GM21825 (cell line): ENCODE measurements at regions not wholly inside any gene's neighbourhood (a gene's known extent, or its start where the extent isn't known, plus 50 kb on each side); places are given as distances from the start of the nearest gene placed in this dataset.

ENCODE experiments used
- ATAC-seq: cut with Tn5 transposase; IDR thresholded peaks from one replicate; pipeline ENCODE4 v1.9.1; 2021; ENCODE audit warnings: mild to moderate bottlenecking, moderate library complexity; ENCODE audit not compliant: unreplicated experiment

GRCh38 chrX:38856670-38857265 lies 55.5 kb downstream of the MID1IP1 start:
- ATAC-seq: no peak

- no peak for ATAC-seq
Measured at GRCh38 chrX:38857736-38858523, 56.7 kb downstream of the MID1IP1 start.

GRCh38 chrX:38859602-38860001 lies 58.3 kb downstream of the MID1IP1 start:
- ATAC-seq: no peak

GRCh38 chrX:38860106-38861013 lies 59.1 kb downstream of the MID1IP1 start:
- no peak for ATAC-seq

- no peak for ATAC-seq
Measured at GRCh38 chrX:38861489-38861888, 60.2 kb downstream of the MID1IP1 start.

- ATAC-seq: no peak
Measured at GRCh38 chrX:38862100-38862499, 60.8 kb downstream of the MID1IP1 start.

GRCh38 chrX:38864165-38864564 lies 62.9 kb downstream of the MID1IP1 start:
- ATAC-seq: no peak

- no peak for ATAC-seq
Measured at GRCh38 chrX:38868321-38868720, 67.1 kb downstream of the MID1IP1 start.

- ATAC-seq: no peak
Measured at GRCh38 chrX:38868941-38869401, 67.7 kb downstream of the MID1IP1 start.

GRCh38 chrX:38870361-38870895 lies 69.2 kb downstream of the MID1IP1 start:
- ATAC-seq: no peak

- ATAC-seq: no peak
Measured at GRCh38 chrX:38871129-38872029, 70.1 kb downstream of the MID1IP1 start.

- ATAC-seq: no peak
Measured at GRCh38 chrX:38877366-38877765, 76.1 kb downstream of the MID1IP1 start.

- no peak for ATAC-seq
Measured at GRCh38 chrX:38878641-38879340, 77.5 kb downstream of the MID1IP1 start.

GRCh38 chrX:38879631-38880220 lies 78.5 kb downstream of the MID1IP1 start:
- ATAC-seq: peak; percentile 70

GRCh38 chrX:38880296-38880854 lies 79.1 kb downstream of the MID1IP1 start:
- no peak for ATAC-seq

GRCh38 chrX:38881066-38881465 lies 79.8 kb downstream of the MID1IP1 start:
- ATAC-seq: no peak

GRCh38 chrX:38881727-38882126 lies 80.5 kb downstream of the MID1IP1 start:
- ATAC-seq: no peak

- ATAC-seq: no peak
Measured at GRCh38 chrX:38882894-38883626, 81.8 kb downstream of the MID1IP1 start.
